Right kidney (tissue), 1 donor: ENCODE measurements at regions not wholly inside any gene's neighbourhood (a gene's known extent, or its start where the extent isn't known, plus 50 kb on each side); places are given as distances from the start of the nearest gene placed in this dataset.
"Not testable (repeated sequence)": the region's sequence is repeated elsewhere in the genome, so short reads cannot be mapped to it uniquely, and the experiment has no call there.

Source experiments
- DNase-seq: peaks from one replicate; pipeline ENCODE4 v3.0.0-alpha.2; 2016

DNA sequence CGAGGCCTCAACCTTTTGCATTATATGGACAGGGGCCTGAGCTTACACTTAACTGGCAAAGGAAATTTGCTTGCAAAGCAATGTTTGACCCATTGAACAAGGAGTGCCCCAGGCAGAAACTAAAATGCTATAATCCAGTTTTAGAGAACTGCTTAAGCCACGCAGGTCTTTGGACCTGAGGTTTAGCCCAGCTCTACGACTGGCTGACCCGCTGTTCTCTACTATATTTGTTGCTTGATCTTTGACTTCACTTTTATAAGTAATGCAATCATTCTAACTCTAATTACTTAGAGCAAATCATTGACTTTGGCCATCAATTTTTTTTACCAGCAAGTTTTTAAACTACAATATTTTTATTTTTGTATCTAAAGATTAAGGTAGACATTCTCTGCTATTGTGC, 268.8 kb downstream of the MREG start:
- no peak for DNase-seq

DNA sequence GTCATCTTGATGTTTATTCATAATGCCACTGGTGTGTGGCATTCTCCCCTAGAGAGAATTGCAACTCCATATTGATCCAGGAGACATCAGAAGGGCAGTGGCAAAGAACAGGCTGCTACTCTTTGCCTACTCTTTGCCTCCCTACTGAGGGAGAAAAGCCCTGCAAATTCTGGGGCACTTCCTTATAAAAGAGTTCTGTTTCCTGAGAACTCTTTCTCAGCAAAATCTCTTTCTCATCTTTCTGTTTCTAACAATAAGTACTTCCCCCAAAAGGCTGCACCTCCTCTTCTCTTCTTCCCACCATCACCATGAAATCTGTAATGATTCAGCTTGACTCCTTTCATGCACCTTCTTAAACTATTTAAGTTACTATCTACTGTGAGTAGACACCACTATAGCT, 270.3 kb downstream of the MREG start:
- DNase-seq: no peak

DNA sequence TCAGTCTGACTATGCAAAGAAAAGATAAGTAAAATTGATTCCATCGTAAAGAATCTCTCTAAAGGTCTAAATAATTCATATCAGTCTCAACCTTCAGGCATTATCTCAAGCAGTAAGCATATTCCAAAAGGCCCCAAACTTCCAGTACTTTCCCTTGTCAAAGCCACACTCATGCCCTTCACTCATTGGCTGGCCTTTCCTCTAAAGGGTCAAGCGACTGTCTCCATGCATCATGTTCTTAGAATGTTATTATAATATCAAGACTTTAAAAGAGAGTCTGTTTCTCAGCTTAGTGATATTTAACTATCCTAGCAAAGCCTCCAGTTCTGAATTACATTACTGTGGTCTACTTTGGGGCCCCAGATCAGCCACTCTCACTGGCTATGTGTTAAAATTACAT, 271.3 kb downstream of the MREG start:
- DNase-seq: no peak

DNA sequence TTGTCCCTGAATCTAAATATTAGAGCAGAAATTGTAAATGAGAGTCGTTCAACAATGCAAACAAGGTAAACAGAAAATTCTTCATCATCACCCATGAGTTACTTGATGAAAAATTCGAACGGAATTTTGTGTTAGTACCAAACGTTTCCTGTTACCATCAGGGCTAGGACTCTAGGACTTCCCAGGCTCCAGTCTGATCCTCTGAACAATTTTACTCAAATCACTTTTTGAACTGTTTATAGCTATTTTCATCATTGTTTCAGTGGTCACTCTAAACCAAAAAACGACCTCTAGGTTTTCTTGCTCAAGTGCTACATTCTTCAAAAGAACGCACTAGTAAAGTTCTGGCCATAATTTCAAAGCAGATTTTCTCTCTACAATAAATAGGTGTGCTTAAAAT, 273.3 kb downstream of the MREG start:
- no peak for DNase-seq

DNA sequence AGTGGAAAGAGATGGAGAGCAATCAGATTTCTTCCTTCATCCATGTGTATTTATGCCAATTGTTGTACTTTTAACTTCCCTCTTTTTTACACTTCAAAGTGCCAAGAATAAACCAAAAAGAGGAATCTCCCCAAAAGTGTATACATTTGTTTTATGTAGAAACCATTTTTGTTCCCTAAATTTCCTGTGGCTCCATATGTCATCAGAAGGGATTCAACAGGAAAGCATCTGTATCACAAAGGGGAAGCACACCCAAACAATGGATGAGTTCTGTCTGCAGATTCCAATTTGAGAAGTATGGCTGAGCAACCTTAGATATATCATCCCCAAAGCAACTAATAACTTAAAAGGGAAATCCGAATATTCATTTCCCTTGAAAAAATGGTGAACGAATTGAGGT, 275.0 kb downstream of the MREG start:
- no peak for DNase-seq

DNA sequence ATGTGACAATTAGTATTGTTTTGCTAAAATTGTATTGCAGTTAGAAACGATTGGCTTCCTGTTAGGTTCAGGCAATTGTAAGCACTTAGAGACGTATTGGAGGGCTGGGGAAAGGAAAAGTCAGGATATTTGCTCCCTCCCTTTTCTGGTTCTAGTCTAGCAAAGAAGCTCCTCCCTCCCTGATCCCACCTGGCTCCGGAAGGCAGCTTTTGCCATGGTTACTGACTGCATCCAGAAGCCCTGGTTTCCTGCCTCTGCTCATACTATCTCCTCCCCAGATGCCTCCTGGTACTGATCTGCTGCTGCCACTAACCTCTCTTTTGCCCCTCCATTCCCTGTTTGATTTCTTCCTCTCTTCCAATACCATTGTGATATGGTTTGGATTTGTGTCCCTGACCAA, 275.9 kb downstream of the MREG start:
- no peak for DNase-seq

DNA sequence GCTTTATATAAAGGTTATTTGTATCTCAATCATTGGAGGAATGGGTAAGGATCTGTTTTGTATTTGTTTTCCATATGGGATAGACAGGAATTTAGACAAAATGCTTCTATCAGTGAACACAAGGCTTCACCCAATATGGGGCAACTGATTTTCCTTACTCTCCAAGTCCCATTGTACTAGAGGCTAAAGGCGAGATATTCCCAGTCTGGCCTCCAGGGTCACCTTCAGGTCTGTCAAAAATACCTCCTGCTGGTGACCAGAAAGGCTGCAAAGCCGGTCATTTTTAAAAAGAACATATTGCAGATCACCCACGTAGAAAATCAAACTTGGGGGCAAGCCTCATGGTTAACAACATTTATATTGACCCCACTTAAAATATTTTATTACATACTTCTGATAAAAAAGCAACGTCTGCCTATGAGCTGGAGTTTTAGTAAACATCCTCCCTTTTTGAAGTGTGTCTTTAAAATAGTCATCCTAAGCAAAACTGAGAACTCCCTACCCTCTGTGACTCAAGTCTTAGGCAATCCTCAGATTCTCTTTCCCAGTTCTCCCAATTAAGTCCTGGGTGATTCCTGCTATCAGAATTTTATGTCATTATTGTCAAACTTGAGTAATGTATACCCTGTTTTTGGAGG, 276.6 kb downstream of the MREG start:
- DNase-seq: no peak

DNA sequence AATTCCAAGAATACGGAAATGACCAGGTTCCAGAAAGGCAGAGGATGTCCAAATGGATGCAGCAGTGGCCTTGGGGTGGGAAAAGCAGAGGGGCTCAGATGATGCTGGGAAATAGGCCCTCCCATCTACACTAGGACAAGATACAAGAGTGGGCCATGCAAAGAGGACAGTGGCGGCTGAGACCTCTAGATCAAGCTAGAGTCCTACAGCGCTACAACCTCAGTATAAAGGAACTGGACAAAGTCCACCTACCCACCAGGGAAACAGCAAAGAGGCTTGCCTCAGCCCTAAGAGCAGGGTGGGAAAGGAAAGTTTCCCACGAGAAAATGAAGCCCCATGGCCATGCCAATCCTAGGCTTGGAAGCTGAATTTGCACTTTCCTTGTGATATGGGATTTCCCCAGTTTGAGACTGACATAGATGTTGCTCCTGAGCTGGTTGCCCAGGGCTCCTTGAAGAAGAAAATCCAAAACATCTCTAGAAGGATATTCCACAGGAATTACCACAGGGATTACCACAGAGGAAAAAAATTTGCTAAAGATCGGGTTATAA, 282.2 kb downstream of the MREG start:
- no peak for DNase-seq

DNA sequence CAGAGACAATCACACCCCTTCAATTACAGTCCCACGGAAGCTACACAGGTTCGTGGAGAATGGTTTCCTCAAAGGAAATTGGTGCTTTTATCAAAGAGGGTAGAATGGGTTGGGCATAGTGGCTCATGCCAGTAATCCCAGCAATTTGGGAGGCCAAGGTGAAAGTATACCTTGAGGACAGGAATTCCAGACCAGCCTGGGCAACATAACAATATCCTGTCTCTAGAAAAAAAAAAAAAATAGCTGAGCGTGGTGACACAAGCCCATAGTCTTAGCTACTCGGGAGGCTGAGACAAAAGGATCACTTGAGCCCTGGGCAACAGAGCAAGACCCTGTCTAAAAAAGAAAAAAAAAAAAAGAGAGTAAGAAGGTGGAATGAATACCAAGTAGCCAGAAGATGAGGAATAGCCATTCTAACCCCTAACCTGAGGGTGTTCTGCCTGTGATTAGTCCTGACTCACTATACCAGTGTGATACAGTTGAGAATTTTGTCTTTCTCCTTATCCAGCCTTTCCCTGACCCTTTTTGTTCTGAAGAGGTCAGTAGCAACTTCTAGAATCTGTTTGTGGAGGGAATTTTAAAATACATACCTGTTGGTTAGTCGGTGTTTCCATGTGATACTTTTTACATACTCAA, 283.2 kb downstream of the MREG start:
- DNase-seq: no peak

DNA sequence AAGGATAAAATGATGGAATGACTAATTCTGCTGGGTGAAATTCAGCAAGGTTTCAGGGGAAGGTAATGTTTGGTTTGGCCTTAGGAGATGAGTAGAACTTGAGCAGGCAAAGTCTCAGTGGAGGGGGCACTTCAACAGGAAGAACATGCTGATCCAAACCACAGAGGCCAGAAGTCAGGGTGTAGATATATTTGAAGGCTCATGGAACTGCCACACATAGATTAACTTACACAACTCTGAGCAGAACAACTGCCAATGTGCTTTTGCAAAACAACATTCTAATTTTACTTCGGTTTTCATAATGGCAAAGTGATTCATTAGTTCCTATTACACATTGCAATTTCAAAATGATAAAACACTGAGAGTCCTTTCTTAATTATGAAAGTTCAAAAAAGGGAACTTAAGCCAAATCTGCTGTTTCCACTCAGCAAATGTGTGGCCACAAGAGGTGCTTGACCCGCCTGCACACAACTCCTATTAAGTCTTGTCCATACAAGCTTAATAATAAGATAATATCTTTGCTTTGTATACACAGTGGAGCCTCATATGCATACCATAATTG, 284.8 kb downstream of the MREG start:
- no peak for DNase-seq

DNA sequence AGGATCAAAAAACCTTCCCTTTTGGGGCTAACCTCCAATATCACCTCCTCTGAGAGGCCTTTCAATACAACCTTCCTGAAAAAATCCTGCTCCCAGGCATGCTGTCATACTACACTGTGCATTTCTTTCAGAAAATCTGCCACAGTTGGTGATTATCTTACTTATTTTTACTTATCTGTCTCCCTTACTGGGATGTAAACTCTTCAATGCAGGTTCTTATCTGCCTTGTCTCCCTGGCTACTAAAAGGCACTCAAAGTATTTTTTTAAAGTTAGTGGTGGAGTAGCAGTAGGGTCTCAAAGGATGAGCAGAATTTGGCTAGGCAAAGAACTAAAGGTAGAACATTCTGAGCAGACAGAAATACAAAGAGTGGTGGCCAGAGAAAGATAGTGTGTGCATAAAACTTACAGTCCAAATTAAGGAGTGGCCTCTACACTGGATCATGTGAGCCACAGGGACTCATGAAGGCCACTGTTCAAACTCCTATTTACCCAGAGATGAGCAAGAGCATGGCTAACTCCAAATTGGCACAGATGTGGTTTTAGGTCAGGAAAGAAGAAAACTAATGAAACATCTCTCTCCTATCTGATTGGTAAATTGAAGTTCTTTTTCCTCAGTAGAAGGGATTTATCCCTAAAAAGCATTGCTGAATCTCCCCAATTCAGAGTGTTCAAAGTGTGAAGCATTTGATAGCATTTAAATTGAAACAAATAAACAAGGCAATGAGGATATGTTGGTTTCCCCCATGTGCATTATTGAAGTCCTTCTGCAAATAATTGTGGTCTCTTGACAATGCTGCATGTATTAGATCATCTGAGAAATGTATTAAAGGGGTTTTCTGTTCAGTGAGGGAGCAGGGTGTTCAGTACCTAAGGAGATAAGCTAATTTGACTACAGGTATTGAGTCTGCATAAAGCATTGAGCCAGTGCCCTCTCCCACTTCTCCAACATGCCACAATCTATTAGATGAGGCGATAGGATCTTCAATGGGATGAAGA, 285.5 kb downstream of the MREG start:
- no peak for DNase-seq

DNA sequence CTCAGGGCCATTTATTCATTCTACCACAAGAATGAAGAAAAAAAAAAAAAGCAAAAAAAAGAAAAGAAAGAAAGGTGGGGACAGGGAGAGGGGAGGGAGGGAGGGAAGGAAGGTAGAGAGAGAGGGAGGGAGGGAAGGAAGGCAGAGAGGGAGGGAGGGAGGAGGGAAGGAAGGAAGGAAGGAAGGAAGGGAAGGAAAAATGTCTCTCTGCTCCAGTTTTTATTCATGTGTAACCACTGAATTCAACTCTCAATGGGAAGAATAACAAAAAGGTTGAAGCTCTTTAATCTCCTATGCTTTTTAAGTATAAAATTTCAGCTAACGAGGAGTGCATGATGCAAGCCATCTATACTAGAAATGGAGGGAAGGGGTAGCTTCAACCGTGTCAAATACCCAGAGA, 287.3 kb downstream of the MREG start:
- no peak for DNase-seq

DNA sequence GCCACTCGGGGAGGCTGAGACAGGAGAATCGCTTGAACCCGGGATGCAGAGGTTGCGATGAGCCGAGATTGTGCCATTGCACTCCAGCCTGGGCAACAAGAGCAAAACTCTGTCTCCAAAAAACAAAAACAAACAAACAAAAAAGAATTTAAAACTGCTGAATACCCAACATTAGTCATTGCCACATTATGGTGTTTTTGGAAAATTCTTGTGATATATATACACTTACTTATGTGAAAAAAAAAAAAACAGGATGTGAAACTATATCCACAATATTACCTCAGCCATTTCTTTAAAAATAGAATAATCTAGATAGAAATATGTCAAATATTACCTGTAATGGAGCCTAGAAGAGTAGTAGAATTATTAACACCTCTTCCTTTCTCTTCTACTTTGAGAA, 288.3 kb upstream of the FN1 start:
- no peak for DNase-seq

DNA sequence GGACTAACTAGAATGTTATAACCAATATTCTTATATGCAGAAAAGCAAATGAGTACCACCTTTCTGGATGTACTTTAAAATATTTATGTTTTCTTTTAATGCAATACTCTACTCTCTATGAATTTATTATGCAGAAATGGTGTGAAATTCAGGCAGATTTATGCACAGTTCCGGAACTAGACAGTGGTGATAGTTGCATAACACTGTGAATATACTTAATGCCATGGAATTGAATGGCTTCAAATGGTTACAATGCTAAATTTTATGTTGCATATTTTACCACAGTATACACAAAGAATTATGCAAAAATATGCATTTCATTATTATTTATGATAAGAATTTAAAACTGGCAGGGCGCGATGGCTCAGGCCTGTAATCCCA, 287.8 kb upstream of the FN1 start:
- DNase-seq: no peak

DNA sequence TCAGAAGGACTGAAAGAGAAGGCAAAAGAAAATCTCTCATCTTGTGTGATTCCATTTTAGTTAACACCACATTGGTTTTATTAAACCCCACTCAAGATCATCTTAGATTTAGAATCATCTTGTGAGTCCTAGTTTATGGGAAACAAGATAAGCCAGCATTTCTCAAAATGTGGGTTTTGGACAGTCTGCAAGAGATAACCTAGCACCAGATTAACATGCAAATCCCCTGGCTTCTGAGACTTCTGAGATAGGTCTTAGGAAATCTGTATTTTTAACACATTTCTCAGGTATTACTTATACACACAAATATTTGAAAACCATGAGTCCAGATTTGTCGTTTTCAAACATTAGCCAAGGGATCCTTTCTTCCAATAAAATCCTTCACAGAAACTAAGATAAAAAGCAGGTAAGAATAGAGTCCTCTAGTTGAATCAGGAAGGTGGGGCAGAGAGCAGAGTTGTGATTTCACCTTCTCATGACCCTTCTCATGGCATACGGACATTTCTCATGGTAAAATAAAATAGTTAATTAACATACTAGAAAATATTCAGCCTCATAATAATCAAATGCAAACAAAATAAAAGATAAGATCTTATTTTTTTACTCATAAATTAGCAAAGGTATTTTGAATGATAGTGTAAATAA, 287.2 kb upstream of the FN1 start:
- DNase-seq: no peak

DNA sequence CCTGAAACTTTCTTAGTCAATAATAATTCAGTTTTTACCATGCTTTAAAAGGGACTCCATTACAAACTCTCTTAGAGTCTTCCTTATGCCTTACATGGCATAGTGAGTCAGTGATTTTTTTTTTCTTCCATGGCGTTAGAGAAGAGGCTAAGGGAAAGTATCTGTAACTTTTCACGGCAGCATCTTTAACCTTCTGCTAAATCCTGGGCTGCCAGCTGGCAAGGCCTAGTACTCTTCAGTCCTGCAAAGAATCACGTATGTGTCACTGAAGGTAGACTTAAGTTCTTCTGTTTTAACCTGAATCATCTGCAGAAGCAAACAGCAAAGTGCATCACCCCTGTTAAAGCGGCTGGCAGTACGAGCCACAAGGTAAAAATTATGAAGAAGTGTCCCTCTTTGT, 286.3 kb upstream of the FN1 start:
- no peak for DNase-seq

DNA sequence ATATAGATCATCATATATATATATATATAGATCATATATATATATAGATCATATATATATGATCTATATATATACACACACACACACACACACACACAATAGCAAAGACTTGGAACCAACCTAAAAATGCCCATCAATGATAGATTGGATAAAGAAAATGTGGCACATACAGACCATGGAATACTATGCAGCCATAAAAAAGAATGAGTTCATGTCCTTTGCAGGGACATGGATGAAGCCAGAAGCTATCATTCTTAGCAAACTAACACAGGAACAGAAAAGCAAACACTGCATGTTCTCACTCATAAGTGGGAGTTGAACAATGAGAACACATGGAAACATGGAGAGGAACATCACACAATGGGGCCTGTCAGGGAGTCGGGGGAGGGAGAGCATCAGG, 285.6 kb upstream of the FN1 start:
- not testable (repeated sequence) for DNase-seq

DNA sequence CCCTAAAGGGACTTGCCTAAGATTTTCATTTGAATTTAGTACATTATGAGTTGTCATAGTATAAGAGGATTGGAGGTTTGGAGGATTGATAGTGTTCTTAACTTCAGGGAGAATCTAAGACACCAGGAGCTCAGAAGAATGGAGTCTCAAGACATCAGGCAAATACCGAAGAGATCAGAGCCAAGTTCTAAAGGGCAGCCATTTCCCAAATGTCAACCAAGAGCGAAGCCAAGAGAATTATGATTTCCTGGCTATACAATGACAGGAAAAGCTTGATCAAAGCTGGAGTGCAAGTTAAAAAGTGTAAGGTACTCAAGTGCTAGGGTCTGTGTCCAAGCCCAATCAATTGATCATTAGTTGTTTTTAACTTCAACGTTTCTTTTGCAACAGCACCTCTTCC, 283.0 kb upstream of the FN1 start:
- DNase-seq: no peak

DNA sequence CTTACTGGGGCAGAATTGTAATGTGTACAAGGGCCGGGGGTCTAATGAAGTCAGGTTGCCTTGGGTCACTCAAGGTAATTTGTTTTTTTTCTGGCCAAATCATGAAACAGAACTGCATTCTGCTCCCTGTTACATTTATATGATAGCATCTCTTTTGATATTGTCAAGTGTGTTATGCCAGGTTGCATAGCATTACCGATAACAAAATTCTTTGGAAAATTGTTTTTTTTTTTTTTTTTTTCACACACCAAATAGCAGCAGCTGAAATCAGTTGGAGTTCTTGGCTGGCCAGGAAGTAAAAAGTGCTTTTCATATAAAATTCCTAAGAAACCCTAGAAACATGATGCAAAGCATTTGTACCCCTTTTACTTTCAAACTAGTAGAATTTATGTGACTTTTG, 282.6 kb upstream of the FN1 start:
- no peak for DNase-seq

DNA sequence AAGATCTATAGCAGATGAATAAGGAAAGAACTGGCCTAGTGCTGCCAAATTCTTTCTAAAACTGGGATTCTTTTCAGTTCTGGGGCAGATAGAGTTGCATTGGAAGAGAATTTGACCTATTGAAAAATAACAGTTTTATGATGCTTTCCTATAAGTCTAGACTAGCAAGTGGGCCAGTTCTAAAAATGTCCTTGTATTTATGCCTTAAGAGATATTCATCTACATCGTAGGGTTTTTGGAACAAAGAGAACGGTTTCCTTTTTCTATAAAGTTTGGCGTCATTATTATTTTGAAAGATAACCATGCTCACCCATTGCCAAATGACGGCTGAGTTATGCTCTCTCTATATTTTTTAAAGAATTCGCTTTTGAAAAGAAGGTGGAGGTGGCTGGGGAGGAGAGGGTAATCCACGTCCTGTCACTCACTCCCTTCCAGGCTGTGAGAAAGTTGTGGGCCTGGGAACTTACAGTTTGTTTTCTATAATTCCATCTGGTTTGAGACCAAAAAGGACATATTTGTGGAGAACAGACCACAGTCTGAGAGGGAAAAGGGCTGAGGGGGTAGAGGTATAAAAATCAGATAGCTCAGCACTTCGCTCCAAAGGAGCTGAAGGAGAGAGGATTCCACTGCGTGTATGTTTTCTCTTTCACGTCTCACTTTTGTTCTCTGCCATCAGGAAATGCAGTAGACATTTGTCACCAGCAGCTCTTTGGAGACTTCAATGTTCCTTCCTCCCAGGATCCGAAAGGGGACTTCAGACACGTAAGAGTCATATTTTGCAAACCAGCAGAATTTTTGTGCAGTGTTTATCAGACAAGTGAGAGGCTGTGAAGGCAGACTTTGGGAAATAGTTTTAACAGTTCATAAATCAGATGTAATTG, 281.9 kb upstream of the FN1 start:
- DNase-seq: no peak

DNA sequence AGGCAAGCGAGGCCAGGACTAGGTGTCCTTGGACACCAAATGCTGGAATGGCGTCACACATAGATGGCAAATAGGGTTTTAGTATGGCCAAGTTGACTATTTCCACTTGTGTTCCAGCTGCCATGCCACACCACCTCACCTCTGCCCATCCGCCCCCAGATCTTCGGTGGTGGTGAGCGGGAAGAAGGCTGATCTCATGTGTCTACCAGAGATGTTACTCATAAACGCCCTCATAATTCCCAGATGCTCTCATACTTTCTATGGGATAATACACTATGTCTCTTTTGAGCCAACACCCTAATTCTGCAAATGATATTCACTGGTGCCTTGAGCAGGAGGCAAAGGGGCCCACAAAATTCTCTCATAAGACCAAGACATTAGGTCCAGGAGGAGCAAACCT, 281.1 kb upstream of the FN1 start:
- DNase-seq: no peak
